Erythroblast (primary cell): ENCODE measurements at regions not wholly inside any gene's neighbourhood (a gene's known extent, or its start where the extent isn't known, plus 50 kb on each side); places are given as distances from the start of the nearest gene placed in this dataset.

Experiments used
- GATA1 ChIP-seq: IDR thresholded peaks from 2 replicates; pipeline ENCODE4 v1.6.1; 2011; ENCODE audit warnings: low read depth, mild to moderate bottlenecking, control low read depth, low read length, moderate library complexity
- POLR2A ChIP-seq: IDR thresholded peaks from 2 replicates; pipeline ENCODE4 v1.6.1; 2011; ENCODE audit warnings: mild to moderate bottlenecking, low read length

DNA sequence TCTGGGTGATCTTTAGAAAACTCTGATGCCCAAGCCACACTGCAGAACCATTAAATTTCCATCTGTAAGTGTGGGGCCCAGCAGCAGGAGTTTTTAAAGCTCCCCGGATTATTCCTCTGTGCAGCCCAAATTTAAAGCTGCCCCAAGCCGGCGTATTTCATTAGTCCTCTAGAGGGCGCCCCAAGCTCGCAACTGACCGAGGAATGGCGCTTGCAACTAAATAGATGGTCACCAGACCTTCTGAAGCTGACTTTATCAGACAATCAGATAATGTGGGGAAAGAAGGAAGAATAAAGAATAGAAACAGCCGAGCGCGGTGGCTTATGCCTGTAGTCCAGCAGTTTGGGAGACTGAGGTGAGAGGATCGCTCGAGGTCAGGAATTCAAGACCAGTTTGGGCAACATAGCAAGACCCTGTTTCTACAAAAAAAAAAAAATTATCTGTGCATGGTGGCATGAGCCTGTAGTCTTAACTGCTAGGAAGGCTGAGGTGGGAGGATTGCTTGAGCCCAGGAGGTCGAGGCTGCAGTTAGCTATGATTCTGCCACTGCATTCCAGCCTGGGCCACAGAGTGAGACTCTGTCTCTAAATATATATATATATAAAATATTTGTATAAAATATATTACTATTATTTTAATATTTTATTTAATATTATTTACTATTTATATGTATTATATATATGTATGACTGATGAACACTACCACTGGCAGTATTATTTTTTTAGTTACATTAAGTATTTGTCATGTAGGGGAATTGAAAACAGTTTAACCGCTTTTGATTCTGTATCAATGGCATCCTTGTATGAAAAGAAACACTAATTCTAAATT is 56.0 kb downstream of the OTOR start:
- TF ChIP-seq POLR2A (no peak), GATA1 (no peak)
